Natural killer cell treated with Interleukin-12 subunit alpha and Interleukin-12 subunit beta and Interleukin-15 and Interleukin-18, amount 100 ng/mL, for 72 hours (primary cell): ENCODE measurements at regions not wholly inside any gene's neighbourhood (a gene's known extent, or its start where the extent isn't known, plus 50 kb on each side); places are given as distances from the start of the nearest gene placed in this dataset.
"Not testable (repeated sequence)": the region's sequence is repeated elsewhere in the genome, so short reads cannot be mapped to it uniquely, and the experiment has no call there.

Experiments used
- ATAC-seq, 2 donors: fragments of 150-1000 bp; cut with Tn5 transposase in 1 of 2; sonication (Bioruptor Pico), chemical (Tn5 transposase) in 1 of 2; 2 replicates each; pipeline ENCODE4 v1.10.0; 2021
- DNase-seq: peaks from one replicate; pipeline ENCODE4 v3.0.0; 2022; ENCODE audit warnings: low spot score
- H3K27ac Mint-ChIP-seq, 2 donors: 1 replicate in 1 of 2; 2 replicates in 1 of 2; pipeline ENCODE4 v1.8.0; 2022; ENCODE audit warnings: mixed read lengths in 2 of 2, mild to moderate bottlenecking in 1 of 2, moderate library complexity in 1 of 2
- H3K27me3 Mint-ChIP-seq, 2 donors: 1 replicate in 1 of 2; 2 replicates in 1 of 2; pipeline ENCODE4 v1.8.0; 2022; ENCODE audit warnings: mixed read lengths in 2 of 2
- H3K36me3 Mint-ChIP-seq: one replicate; pipeline ENCODE4 v1.8.0; 2022; ENCODE audit warnings: mixed read lengths
- H3K4me1 Mint-ChIP-seq, 2 donors: 1 replicate in 1 of 2; 2 replicates in 1 of 2; pipeline ENCODE4 v1.8.0; 2022; ENCODE audit warnings: low read depth in 2 of 2, mixed read lengths in 2 of 2, mild to moderate bottlenecking in 1 of 2
- H3K4me3 Mint-ChIP-seq: one replicate; pipeline ENCODE4 v1.8.0; 2022; ENCODE audit warnings: mixed read lengths
- H3K9me3 Mint-ChIP-seq: 2 replicates; pipeline ENCODE4 v1.8.0; 2022; ENCODE audit warnings: mixed read lengths

- not testable (repeated sequence) for H3K27ac Mint-ChIP-seq, H3K36me3 Mint-ChIP-seq, H3K9me3 Mint-ChIP-seq, H3K4me3 Mint-ChIP-seq, ATAC-seq, H3K27me3 Mint-ChIP-seq, DNase-seq, H3K4me1 Mint-ChIP-seq
Observed at GRCh38 chr14:27640688-27641087, 1042.9 kb upstream of the NOVA1 start.

- Mint-ChIP-seq H3K9me3 (peaks cover 10% of the 10 kb centered on the region), H3K36me3 (no peaks in the 10 kb centered on the region), H3K27ac (no peak overlapping the region), H3K4me3 (no peak overlapping the region), H3K4me1 (no peaks in the 10 kb centered on the region), H3K27me3 (no peaks in the 10 kb centered on the region)
- no peak for DNase-seq
- ATAC-seq: no peak
Observed at GRCh38 chr14:27642251-27642866, 1044.5 kb upstream of the NOVA1 start.

- ATAC-seq (no peak), DNase-seq (no peak)
- Mint-ChIP-seq H3K36me3 (peaks cover 4% of the 10 kb centered on the region), H3K4me1 (no peaks in the 10 kb centered on the region), H3K4me3 (no peak overlapping the region), H3K27ac (no peak overlapping the region), H3K27me3 (no peaks in the 10 kb centered on the region), H3K9me3 (peaks cover 35% of the 10 kb centered on the region)
Observed at GRCh38 chr14:27660683-27661082, 1062.8 kb upstream of the NOVA1 start.

GRCh38 chr14:27668531-27668930 lies 1070.7 kb upstream of the NOVA1 start:
- H3K4me1 Mint-ChIP-seq: no peaks in the 10 kb centered on the region
- no peak for DNase-seq
- peaks cover 16% of the 10 kb centered on the region for H3K36me3 Mint-ChIP-seq
- no peak overlapping the region for H3K4me3 Mint-ChIP-seq
- H3K27ac Mint-ChIP-seq: no peak overlapping the region
- H3K9me3 Mint-ChIP-seq: peaks cover 30% of the 10 kb centered on the region
- no peaks in the 10 kb centered on the region for H3K27me3 Mint-ChIP-seq
- ATAC-seq: no peak

GRCh38 chr14:27672047-27672446 lies 1074.2 kb upstream of the NOVA1 start:
- Mint-ChIP-seq H3K4me3 (no peak overlapping the region), H3K27ac (no peak overlapping the region), H3K27me3 (no peaks in the 10 kb centered on the region), H3K36me3 (peaks cover 10% of the 10 kb centered on the region), H3K9me3 (peaks cover 20% of the 10 kb centered on the region), H3K4me1 (no peaks in the 10 kb centered on the region)
- DNase-seq (no peak), ATAC-seq (no peak)

GRCh38 chr14:27672811-27673737 lies 1075.2 kb upstream of the NOVA1 start:
- H3K4me3 Mint-ChIP-seq, H3K27me3 Mint-ChIP-seq, DNase-seq, H3K27ac Mint-ChIP-seq, H3K4me1 Mint-ChIP-seq, H3K36me3 Mint-ChIP-seq, ATAC-seq: not testable (repeated sequence)
- peaks cover 20% of the 10 kb centered on the region for H3K9me3 Mint-ChIP-seq

- no peak overlapping the region for H3K27ac Mint-ChIP-seq
- no peaks in the 10 kb centered on the region for H3K27me3 Mint-ChIP-seq
- H3K4me3 Mint-ChIP-seq: no peak overlapping the region
- H3K36me3 Mint-ChIP-seq: no peaks in the 10 kb centered on the region
- H3K9me3 Mint-ChIP-seq: peaks cover 10% of the 10 kb centered on the region
- no peak for DNase-seq
- ATAC-seq: no peak
- H3K4me1 Mint-ChIP-seq: no peaks in the 10 kb centered on the region
Observed at GRCh38 chr14:27686137-27686536, 1080.5 kb upstream of the FOXG1 start.

GRCh38 chr14:27688841-27689444 lies 1077.6 kb upstream of the FOXG1 start:
- H3K4me1 Mint-ChIP-seq: no peaks in the 10 kb centered on the region
- H3K9me3 Mint-ChIP-seq: peaks cover 12% of the 10 kb centered on the region
- ATAC-seq: no peak
- no peak for DNase-seq
- H3K27me3 Mint-ChIP-seq: no peaks in the 10 kb centered on the region
- no peaks in the 10 kb centered on the region for H3K36me3 Mint-ChIP-seq
- H3K4me3 Mint-ChIP-seq: no peak overlapping the region
- H3K27ac Mint-ChIP-seq: no peak overlapping the region

GRCh38 chr14:27712364-27712763 lies 1054.2 kb upstream of the FOXG1 start:
- no peak overlapping the region for H3K27ac Mint-ChIP-seq
- H3K9me3 Mint-ChIP-seq: peaks cover 28% of the 10 kb centered on the region
- peaks cover 10% of the 10 kb centered on the region for H3K36me3 Mint-ChIP-seq
- H3K4me3 Mint-ChIP-seq: no peak overlapping the region
- H3K27me3 Mint-ChIP-seq: no peaks in the 10 kb centered on the region
- H3K4me1 Mint-ChIP-seq: no peaks in the 10 kb centered on the region
- no peak for DNase-seq
- no peak for ATAC-seq

GRCh38 chr14:27715561-27715960 lies 1051.0 kb upstream of the FOXG1 start:
- Mint-ChIP-seq H3K27me3 (no peaks in the 10 kb centered on the region), H3K4me3 (no peak overlapping the region), H3K27ac (no peak overlapping the region), H3K4me1 (no peaks in the 10 kb centered on the region), H3K9me3 (peaks cover 40% of the 10 kb centered on the region), H3K36me3 (peaks cover 15% of the 10 kb centered on the region)
- ATAC-seq: no peak
- DNase-seq: no peak

GRCh38 chr14:27721760-27722159 lies 1044.8 kb upstream of the FOXG1 start:
- H3K36me3 Mint-ChIP-seq: peaks cover 10% of the 10 kb centered on the region

GRCh38 chr14:27725482-27725881 lies 1041.1 kb upstream of the FOXG1 start:
- Mint-ChIP-seq H3K4me3 (no peak overlapping the region), H3K27me3 (no peaks in the 10 kb centered on the region), H3K36me3 (peaks cover 3% of the 10 kb centered on the region), H3K4me1 (no peaks in the 10 kb centered on the region), H3K27ac (no peak overlapping the region), H3K9me3 (peaks cover 14% of the 10 kb centered on the region)
- no peak for ATAC-seq
- DNase-seq: no peak

More at GRCh38 chr14:27721760-27722159, 1044.8 kb upstream of the FOXG1 start:
- no peak for DNase-seq
- Mint-ChIP-seq H3K27me3 (no peaks in the 10 kb centered on the region), H3K4me1 (no peaks in the 10 kb centered on the region), H3K4me3 (no peak overlapping the region), H3K9me3 (peaks cover 30% of the 10 kb centered on the region), H3K27ac (no peak overlapping the region)
- no peak for ATAC-seq

- ATAC-seq: no peak
- no peaks in the 10 kb centered on the region for H3K36me3 Mint-ChIP-seq
- peaks cover 11% of the 10 kb centered on the region for H3K9me3 Mint-ChIP-seq
- no peaks in the 10 kb centered on the region for H3K4me1 Mint-ChIP-seq
- no peak for DNase-seq
- no peaks in the 10 kb centered on the region for H3K27me3 Mint-ChIP-seq
- H3K27ac Mint-ChIP-seq: no peak overlapping the region
- H3K4me3 Mint-ChIP-seq: no peak overlapping the region
Observed at GRCh38 chr14:27727251-27727770, 1039.3 kb upstream of the FOXG1 start.

GRCh38 chr14:27730204-27730603 lies 1036.4 kb upstream of the FOXG1 start:
- Mint-ChIP-seq H3K4me3 (no peak overlapping the region), H3K4me1 (no peaks in the 10 kb centered on the region), H3K27ac (no peak overlapping the region), H3K9me3 (peaks cover 9% of the 10 kb centered on the region), H3K36me3 (no peaks in the 10 kb centered on the region), H3K27me3 (no peaks in the 10 kb centered on the region)
- no peak for ATAC-seq
- DNase-seq: no peak
